Neural progenitor cell (in vitro differentiated cells): ENCODE measurements at regions not wholly inside any gene's neighbourhood (a gene's known extent, or its start where the extent isn't known, plus 50 kb on each side); places are given as distances from the start of the nearest gene placed in this dataset.

Experiments
- DNase-seq: peaks from one replicate; pipeline ENCODE4 v3.0.0-alpha.2; 2016; ENCODE audit warnings: low spot score
- H2AFZ ChIP-seq: fragments of 200-600 bp; sonication (generic); replicated peaks from 2 replicates; pipeline ENCODE4 v1.6.1; 2016; ENCODE audit warnings: antibody characterized with exemption
- H3F3A ChIP-seq: fragments of 200-600 bp; sonication (generic); 2 replicates; pipeline ENCODE4 v1.6.1; 2016; ENCODE audit warnings: antibody characterized with exemption, low read depth
- H3K27ac ChIP-seq: fragments of 200-600 bp; sonication (generic); 2 replicates; pipeline ENCODE4 v1.5.1; 2016; ENCODE audit warnings: mild to moderate bottlenecking
- H3K27me3 ChIP-seq: fragments of 200-600 bp; sonication (generic); 2 replicates; pipeline ENCODE4 v1.6.1; 2016; ENCODE audit warnings: mild to moderate bottlenecking, moderate library complexity
- H3K36me3 ChIP-seq: fragments of 200-600 bp; sonication (generic); 2 replicates; pipeline ENCODE4 v1.5.1; 2016
- H3K4me1 ChIP-seq: fragments of 200-600 bp; sonication (generic); 2 replicates; pipeline ENCODE4 v1.6.1; 2016; ENCODE audit warnings: mixed run types
- H3K4me2 ChIP-seq: fragments of 200-600 bp; sonication (generic); 2 replicates; pipeline ENCODE4 v1.6.1; 2016
- H3K4me3 ChIP-seq: fragments of 200-600 bp; sonication (generic); 2 replicates; pipeline ENCODE4 v1.5.1; 2016
- H3K79me2 ChIP-seq: fragments of 200-600 bp; sonication (generic); 2 replicates; pipeline ENCODE4 v1.6.1; 2016; ENCODE audit warnings: low read depth
- H3K9ac ChIP-seq: fragments of 200-600 bp; sonication (generic); 2 replicates; pipeline ENCODE4 v1.6.1; 2016
- H3K9me3 ChIP-seq: fragments of 200-600 bp; sonication (generic); 2 replicates; pipeline ENCODE4 v1.5.1; 2016; ENCODE audit warnings: low read depth
- H4K20me1 ChIP-seq: fragments of 200-600 bp; sonication (generic); 2 replicates; pipeline ENCODE4 v1.6.1; 2016; ENCODE audit warnings: low read depth
- H3K27ac Mint-ChIP-seq: 3 replicates; pipeline ENCODE4 v1.8.0; 2021; ENCODE audit warnings: mixed read lengths
- H3K27me3 Mint-ChIP-seq: 2 replicates; pipeline ENCODE4 v1.8.0; 2022; ENCODE audit warnings: low read depth, mild to moderate bottlenecking, inconsistent platforms, moderate library complexity, mixed read lengths; ENCODE audit not compliant: insufficient read depth
- H3K36me3 Mint-ChIP-seq: 3 replicates; pipeline ENCODE4 v1.8.0; 2021; ENCODE audit warnings: mixed read lengths
- H3K4me1 Mint-ChIP-seq: 3 replicates; pipeline ENCODE4 v1.8.0; 2021; ENCODE audit warnings: mixed read lengths
- H3K4me3 Mint-ChIP-seq: 3 replicates; pipeline ENCODE4 v1.8.0; 2021; ENCODE audit warnings: mild to moderate bottlenecking, moderate library complexity, mixed read lengths
- H3K9me3 Mint-ChIP-seq: 3 replicates; pipeline ENCODE4 v1.8.0; 2020; ENCODE audit warnings: mixed read lengths
- CTCF ChIP-seq: fragments of 200-600 bp; sonication (generic); IDR thresholded peaks from 2 replicates; pipeline ENCODE4 v1.5.1; 2017; ENCODE audit warnings: antibody characterized with exemption, mild to moderate bottlenecking
- EZH2 ChIP-seq: fragments of 200-600 bp; sonication (generic); IDR thresholded peaks from 2 replicates; pipeline ENCODE4 v1.6.1; 2017; ENCODE audit warnings: antibody characterized with exemption, mild to moderate bottlenecking, moderate library complexity
- EZH2phosphoT487 ChIP-seq: fragments of 200-600 bp; sonication (generic); IDR thresholded peaks from 2 replicates; pipeline ENCODE4 v1.6.1; 2017; ENCODE audit warnings: antibody characterized with exemption

- Histone ChIP-seq H3K27ac (no peak overlapping the region), H3K79me2 (no peaks in the 10 kb centered on the region), H3K9me3 (no peaks in the 10 kb centered on the region), H3K4me2 (no peak overlapping the region), H4K20me1 (no peaks in the 10 kb centered on the region), H3K9ac (no peak overlapping the region), H2AFZ (no peak overlapping the region), H3K4me3 (no peak overlapping the region), H3K36me3 (no peaks in the 10 kb centered on the region), H3K27me3 (no peaks in the 10 kb centered on the region), H3F3A (no peaks in the 10 kb centered on the region), H3K4me1 (peaks cover 12% of the 10 kb centered on the region)
- peaks cover 21% of the 10 kb centered on the region for H3K4me1 Mint-ChIP-seq
- H3K4me3 Mint-ChIP-seq: no peak overlapping the region
- peaks cover 4% of the 10 kb centered on the region for H3K36me3 Mint-ChIP-seq
- H3K9me3 Mint-ChIP-seq: peaks cover 11% of the 10 kb centered on the region
- TF ChIP-seq EZH2: no peak
- TF ChIP-seq EZH2phosphoT487: no peak
- no peak for TF ChIP-seq CTCF
- peaks cover 4% of the 10 kb centered on the region for H3K27me3 Mint-ChIP-seq
- DNase-seq: no peak
- H3K27ac Mint-ChIP-seq: no peak overlapping the region
These were observed 97.9 kb upstream of the PALS2 start for GRCh38 chr7:24475166-24475961.

DNA sequence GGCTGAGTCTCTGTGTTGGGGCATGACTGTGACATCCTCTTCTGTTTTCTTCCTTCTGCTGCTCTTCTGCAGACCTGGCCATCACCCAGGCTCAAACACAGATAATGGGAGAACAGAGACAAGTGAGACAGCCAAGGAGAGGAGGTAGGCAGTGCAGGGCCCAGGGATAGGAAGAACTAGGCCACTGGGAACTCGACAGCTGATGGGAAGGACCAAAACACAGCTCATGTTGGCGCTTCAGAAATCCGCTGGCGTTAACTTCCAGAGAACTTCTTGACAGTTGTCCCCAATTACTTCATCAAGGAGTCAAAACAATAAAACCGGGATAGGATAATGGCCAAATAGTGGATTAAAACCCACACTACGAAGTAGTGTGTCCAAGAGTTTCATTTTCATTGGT, 97.0 kb upstream of the PALS2 start:
- no peak for DNase-seq
- Mint-ChIP-seq H3K27me3 (peaks cover 7% of the 10 kb centered on the region), H3K36me3 (peaks cover 4% of the 10 kb centered on the region), H3K4me1 (peaks cover 21% of the 10 kb centered on the region), H3K4me3 (no peak overlapping the region), H3K27ac (no peak overlapping the region), H3K9me3 (peaks cover 12% of the 10 kb centered on the region)
- H3K27ac ChIP-seq: no peak overlapping the region
- H2AFZ ChIP-seq: peak overlapping the region; percentile 7
- TF ChIP-seq EZH2phosphoT487 (no peak), CTCF (no peak), EZH2 (no peak)
- H3F3A ChIP-seq: no peaks in the 10 kb centered on the region
- H3K36me3 ChIP-seq: no peaks in the 10 kb centered on the region
- H3K4me1 ChIP-seq: peaks cover 12% of the 10 kb centered on the region
- no peaks in the 10 kb centered on the region for H3K9me3 ChIP-seq
- no peak overlapping the region for H3K9ac ChIP-seq
- H3K4me2 ChIP-seq: no peak overlapping the region
- no peak overlapping the region for H3K4me3 ChIP-seq
- H3K79me2 ChIP-seq: no peaks in the 10 kb centered on the region
- no peaks in the 10 kb centered on the region for H4K20me1 ChIP-seq
- no peaks in the 10 kb centered on the region for H3K27me3 ChIP-seq

- H3K4me3 ChIP-seq: no peak overlapping the region
- Mint-ChIP-seq H3K4me3 (no peak overlapping the region), H3K4me1 (peaks cover 21% of the 10 kb centered on the region), H3K27ac (peak overlapping the region; percentile 81), H3K9me3 (peaks cover 12% of the 10 kb centered on the region), H3K36me3 (peaks cover 4% of the 10 kb centered on the region), H3K27me3 (peaks cover 7% of the 10 kb centered on the region)
- H3K27me3 ChIP-seq: no peaks in the 10 kb centered on the region
- no peaks in the 10 kb centered on the region for H3K79me2 ChIP-seq
- H3K9ac ChIP-seq: no peak overlapping the region
- no peaks in the 10 kb centered on the region for H3K9me3 ChIP-seq
- peaks cover 12% of the 10 kb centered on the region for H3K4me1 ChIP-seq
- peak; percentile 49 for DNase-seq
- H3K27ac ChIP-seq: no peak overlapping the region
- no peaks in the 10 kb centered on the region for H3K36me3 ChIP-seq
- peak overlapping the region; percentile 32 for H3K4me2 ChIP-seq
- no peaks in the 10 kb centered on the region for H3F3A ChIP-seq
- no peak overlapping the region for H2AFZ ChIP-seq
- TF ChIP-seq EZH2 (no peak), CTCF (no peak), EZH2phosphoT487 (no peak)
- H4K20me1 ChIP-seq: no peaks in the 10 kb centered on the region
These were observed 95.7 kb upstream of the PALS2 start for GRCh38 chr7:24477398-24478136.
